Progenitor cell of endocrine pancreas (in vitro differentiated cells): ENCODE measurements at regions not wholly inside any gene's neighbourhood (a gene's known extent, or its start where the extent isn't known, plus 50 kb on each side); places are given as distances from the start of the nearest gene placed in this dataset.

ENCODE experiments used
- DNase-seq: peaks from one replicate; pipeline ENCODE4 v3.0.0; 2021; ENCODE audit warnings: low spot score; ENCODE audit not compliant: unreplicated experiment
- H3K27ac Mint-ChIP-seq: 2 replicates; pipeline ENCODE4 v1.8.0; 2021; ENCODE audit warnings: mild to moderate bottlenecking, moderate library complexity, mixed read lengths
- H3K27me3 Mint-ChIP-seq: 2 replicates; pipeline ENCODE4 v1.8.0; 2021; ENCODE audit warnings: mixed read lengths
- H3K36me3 Mint-ChIP-seq: 2 replicates; pipeline ENCODE4 v1.8.0; 2022; ENCODE audit warnings: mixed read lengths; ENCODE audit not compliant: insufficient read depth
- H3K4me1 Mint-ChIP-seq: 2 replicates; pipeline ENCODE4 v1.8.0; 2021; ENCODE audit warnings: low read depth, mixed read lengths
- H3K4me3 Mint-ChIP-seq: 2 replicates; pipeline ENCODE4 v1.8.0; 2021; ENCODE audit warnings: low read depth, mild to moderate bottlenecking, moderate library complexity, mixed read lengths
- H3K9me3 Mint-ChIP-seq: 2 replicates; pipeline ENCODE4 v1.8.0; 2021; ENCODE audit warnings: low read depth, mixed read lengths
- TF ChIP-seq, protein P1 (sequence below): fragments of 200-600 bp; sonication (generic); IDR thresholded peaks from one replicate; pipeline ENCODE4 v1.5.0; 2021; ENCODE audit warnings: antibody characterized with exemption, mild to moderate bottlenecking; ENCODE audit not compliant: unreplicated experiment

DNA sequence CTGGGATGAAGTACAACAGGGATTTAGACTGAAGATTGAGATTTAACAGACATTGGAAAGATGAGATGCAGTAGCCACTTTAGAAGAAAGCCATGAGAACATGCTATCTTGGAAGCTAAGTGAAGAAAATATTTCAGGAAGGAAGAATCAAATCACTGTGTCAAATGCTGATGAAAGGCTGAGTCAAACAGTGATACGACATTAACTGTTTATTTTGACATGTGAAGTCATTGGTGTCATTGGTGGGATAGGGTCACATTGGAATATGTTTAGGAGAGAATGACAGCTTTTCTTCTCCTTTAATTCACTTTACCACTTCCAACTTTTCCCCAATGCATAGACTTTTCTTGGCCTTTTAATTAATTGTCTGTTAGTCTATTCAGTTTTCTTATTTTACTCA, 653.0 kb upstream of the BOD1L1 start:
- H3K9me3 Mint-ChIP-seq: peaks cover 7% of the 10 kb centered on the region
- no peak overlapping the region for H3K27ac Mint-ChIP-seq
- TF ChIP-seq, protein P1, sequence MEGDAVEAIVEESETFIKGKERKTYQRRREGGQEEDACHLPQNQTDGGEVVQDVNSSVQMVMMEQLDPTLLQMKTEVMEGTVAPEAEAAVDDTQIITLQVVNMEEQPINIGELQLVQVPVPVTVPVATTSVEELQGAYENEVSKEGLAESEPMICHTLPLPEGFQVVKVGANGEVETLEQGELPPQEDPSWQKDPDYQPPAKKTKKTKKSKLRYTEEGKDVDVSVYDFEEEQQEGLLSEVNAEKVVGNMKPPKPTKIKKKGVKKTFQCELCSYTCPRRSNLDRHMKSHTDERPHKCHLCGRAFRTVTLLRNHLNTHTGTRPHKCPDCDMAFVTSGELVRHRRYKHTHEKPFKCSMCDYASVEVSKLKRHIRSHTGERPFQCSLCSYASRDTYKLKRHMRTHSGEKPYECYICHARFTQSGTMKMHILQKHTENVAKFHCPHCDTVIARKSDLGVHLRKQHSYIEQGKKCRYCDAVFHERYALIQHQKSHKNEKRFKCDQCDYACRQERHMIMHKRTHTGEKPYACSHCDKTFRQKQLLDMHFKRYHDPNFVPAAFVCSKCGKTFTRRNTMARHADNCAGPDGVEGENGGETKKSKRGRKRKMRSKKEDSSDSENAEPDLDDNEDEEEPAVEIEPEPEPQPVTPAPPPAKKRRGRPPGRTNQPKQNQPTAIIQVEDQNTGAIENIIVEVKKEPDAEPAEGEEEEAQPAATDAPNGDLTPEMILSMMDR: no peak
- H3K36me3 Mint-ChIP-seq: no peaks in the 10 kb centered on the region
- no peaks in the 10 kb centered on the region for H3K4me1 Mint-ChIP-seq
- no peaks in the 10 kb centered on the region for H3K27me3 Mint-ChIP-seq
- no peak for DNase-seq
- no peak overlapping the region for H3K4me3 Mint-ChIP-seq

DNA sequence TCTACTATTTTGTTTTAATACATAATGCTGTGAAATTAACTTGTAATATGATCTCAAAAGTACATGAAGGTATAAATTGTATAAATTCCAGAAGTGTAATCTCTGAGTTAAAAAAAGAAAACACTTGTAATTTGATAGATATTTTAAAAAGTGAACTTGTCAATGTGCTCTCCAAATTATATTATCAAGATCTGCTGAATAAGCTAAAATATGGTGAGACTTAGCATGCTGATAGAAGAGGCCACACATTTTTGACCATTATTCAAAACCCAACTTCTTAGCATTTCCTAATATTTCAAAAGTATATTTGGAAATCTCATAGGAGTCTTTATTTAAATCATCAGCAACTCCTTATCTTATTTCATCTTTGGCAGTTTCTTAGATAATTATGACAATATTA, 657.1 kb upstream of the BOD1L1 start:
- Mint-ChIP-seq H3K4me1 (no peaks in the 10 kb centered on the region), H3K4me3 (no peak overlapping the region), H3K27ac (no peak overlapping the region), H3K36me3 (no peaks in the 10 kb centered on the region), H3K27me3 (no peaks in the 10 kb centered on the region), H3K9me3 (peaks cover 16% of the 10 kb centered on the region)
- DNase-seq: no peak
- TF ChIP-seq, protein P1: no peak

DNA sequence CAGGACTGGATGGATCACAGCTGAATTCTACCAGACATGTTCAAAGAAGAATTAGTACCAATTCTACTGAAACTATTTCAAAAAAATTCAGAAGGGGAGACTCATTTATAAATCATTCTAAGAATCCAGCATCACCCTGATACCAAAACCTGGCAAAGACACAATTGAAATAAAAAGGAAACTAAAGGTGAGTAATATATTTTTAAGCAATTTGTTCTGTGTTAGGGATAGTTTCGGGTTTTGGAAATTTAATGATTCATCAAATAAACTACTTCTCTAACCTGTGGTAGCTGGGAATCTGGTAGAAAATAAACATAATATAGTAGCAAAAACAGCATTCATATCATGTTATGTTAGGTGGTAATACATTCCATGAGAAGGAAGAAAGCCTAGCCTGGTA, 662.2 kb upstream of the BOD1L1 start:
- TF ChIP-seq, protein P1: no peak
- DNase-seq: no peak
- Mint-ChIP-seq H3K36me3 (no peaks in the 10 kb centered on the region), H3K4me3 (no peak overlapping the region), H3K27me3 (no peaks in the 10 kb centered on the region), H3K4me1 (no peaks in the 10 kb centered on the region), H3K9me3 (peaks cover 16% of the 10 kb centered on the region), H3K27ac (no peak overlapping the region)

DNA sequence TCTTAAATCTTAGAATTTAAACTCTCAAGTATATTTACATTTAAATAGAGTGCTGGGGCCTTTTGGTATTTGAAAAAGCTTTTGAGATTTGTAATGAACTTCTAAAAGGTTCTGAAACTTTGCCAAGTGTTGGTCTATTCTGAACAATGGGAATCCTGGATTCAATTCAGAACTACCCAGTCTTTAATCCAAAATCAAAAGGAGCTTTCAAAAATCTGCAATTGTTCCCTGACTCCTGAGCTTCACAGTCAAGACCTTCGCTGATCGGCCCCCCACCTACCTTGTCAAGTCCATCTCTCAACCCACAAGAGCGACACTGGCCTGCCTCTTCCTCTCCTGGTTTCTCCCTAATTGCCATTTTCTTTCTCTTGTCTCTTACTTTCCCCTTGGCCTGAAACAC, 666.1 kb upstream of the BOD1L1 start:
- DNase-seq: no peak
- H3K27ac Mint-ChIP-seq: no peak overlapping the region
- H3K9me3 Mint-ChIP-seq: peaks cover under 1% of the 10 kb centered on the region

DNA sequence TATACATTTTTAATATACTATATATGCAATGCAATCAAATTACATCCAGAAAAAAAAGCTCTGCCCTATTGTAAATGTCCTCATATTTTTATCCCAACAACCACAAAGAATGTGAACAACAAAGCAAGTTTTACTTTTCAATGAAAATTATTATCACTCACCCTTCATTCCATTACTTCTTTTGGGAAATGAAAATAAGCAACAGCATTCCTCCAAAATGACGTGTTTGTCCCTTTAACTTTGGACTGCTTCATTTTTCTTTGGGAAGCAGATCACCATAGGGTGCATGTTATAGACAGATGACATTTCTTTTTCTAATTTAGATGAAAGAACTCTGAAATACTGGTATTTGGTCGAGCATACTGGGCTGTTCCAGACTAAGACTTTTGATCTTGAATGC, 667.1 kb upstream of the BOD1L1 start:
- Mint-ChIP-seq H3K4me3 (no peak overlapping the region), H3K27ac (no peak overlapping the region), H3K9me3 (no peaks in the 10 kb centered on the region), H3K36me3 (no peaks in the 10 kb centered on the region), H3K4me1 (no peaks in the 10 kb centered on the region), H3K27me3 (no peaks in the 10 kb centered on the region)
- DNase-seq: no peak
- TF ChIP-seq, protein P1: no peak

More for the DNA sequence above, 666.1 kb upstream of the BOD1L1 start:
- TF ChIP-seq, protein P1: no peak
- H3K4me1 Mint-ChIP-seq: no peaks in the 10 kb centered on the region
- no peak overlapping the region for H3K4me3 Mint-ChIP-seq
- H3K27me3 Mint-ChIP-seq: no peaks in the 10 kb centered on the region
- H3K36me3 Mint-ChIP-seq: no peaks in the 10 kb centered on the region

DNA sequence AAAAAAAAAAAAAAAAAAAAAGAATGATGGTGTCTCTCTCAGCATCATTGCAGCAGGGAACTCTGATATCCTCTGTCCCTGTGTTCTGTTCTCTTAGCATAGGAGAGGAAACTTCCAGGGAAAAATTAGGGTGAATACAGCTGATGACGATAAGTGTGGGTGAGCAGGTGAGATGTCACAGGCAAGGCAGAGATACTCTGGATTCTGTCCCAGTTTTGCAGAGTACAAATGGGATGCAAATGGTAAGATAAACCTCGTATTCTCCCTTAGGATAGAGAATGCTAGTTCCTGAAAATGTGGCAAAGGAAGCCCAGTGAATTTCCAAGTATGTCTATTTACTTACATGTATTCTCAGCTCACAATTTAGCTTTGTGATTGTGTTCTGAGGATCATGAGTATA, 671.6 kb upstream of the BOD1L1 start:
- Mint-ChIP-seq H3K4me3 (no peak overlapping the region), H3K27me3 (no peaks in the 10 kb centered on the region), H3K27ac (no peak overlapping the region), H3K9me3 (no peaks in the 10 kb centered on the region), H3K4me1 (no peaks in the 10 kb centered on the region), H3K36me3 (no peaks in the 10 kb centered on the region)
- TF ChIP-seq, protein P1: no peak
- DNase-seq: no peak
